ENCODE measurements at regions not wholly inside any gene's neighbourhood (a gene's known extent, or its start where the extent isn't known, plus 50 kb on each side); places are given as distances from the start of the nearest gene placed in this dataset.

DNA sequence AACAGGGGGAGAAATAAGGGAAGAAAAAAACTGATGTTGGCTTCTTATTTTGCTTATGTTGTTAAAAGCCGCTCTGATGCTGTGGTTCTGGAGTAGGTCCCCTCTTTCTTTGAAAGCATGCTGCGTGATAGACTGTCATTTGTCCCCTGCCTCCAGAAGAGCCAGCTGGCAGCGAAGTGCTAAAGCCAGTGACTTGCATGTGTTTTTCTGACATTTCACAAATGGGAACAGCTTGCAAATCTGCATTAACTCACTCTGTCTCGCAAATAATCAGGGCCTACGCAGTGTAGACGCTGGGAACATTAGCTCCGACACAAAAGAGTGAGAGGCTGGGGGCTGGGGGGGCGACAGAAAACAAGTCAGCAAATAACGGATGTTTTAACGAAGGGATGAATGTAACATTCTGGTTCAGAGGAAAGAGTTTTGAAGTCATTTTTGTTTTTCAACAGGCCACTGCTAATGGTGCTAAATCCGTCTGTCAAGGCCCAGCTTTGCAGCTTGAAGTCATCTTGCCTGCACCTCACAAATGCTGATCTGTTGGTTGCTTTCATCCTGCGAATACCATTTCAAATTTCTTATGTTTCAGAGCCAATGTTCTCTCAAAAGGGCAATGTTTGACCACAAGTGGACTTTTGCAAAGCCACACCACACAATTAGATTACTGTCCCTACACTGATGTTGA lies 68.8 kb upstream of the PIK3C3 start:
- Histone ChIP-seq H3K4me2 (ENCODE audit: low read length) (no peak overlapping the region), H3F3A (ENCODE audit: low read length, unreplicated experiment) (no peaks in the 10 kb centered on the region), H3K27ac (ENCODE audit: low read length) (no peak overlapping the region), H3K9me3 (ENCODE audit: low read length) (no peaks in the 10 kb centered on the region), H4K20me1 (ENCODE audit: low read length) (no peaks in the 10 kb centered on the region), H3K79me2 (ENCODE audit: low read length) (no peaks in the 10 kb centered on the region), H3K9ac (ENCODE audit: low read length) (no peak overlapping the region), H3K27me3 (ENCODE audit: low read length) (no peaks in the 10 kb centered on the region), H3K36me3 (ENCODE audit: low read depth, low read length) (no peaks in the 10 kb centered on the region), H3K4me3 (ENCODE audit: low read length) (no peak overlapping the region), H3K4me1 (ENCODE audit: insufficient read depth, low read length) (no peaks in the 10 kb centered on the region), H2AFZ (ENCODE audit: low read length) (no peak overlapping the region), H3K9me2 (replicated peaks; ENCODE audit: low read length) (no peaks in the 10 kb centered on the region)
- ATAC-seq (no peak), DNase-seq (no peak)
- intact Hi-C loops (cut with micrococcal nuclease) = no loop called here
- BruUV-seq (replicated peaks) = no TSS peak
- ChIA-PET CTCF (no interaction called here), POLR2A (ENCODE audit: unreplicated experiment) (no interaction called here)
- TF ChIP-seq, protein P1, sequence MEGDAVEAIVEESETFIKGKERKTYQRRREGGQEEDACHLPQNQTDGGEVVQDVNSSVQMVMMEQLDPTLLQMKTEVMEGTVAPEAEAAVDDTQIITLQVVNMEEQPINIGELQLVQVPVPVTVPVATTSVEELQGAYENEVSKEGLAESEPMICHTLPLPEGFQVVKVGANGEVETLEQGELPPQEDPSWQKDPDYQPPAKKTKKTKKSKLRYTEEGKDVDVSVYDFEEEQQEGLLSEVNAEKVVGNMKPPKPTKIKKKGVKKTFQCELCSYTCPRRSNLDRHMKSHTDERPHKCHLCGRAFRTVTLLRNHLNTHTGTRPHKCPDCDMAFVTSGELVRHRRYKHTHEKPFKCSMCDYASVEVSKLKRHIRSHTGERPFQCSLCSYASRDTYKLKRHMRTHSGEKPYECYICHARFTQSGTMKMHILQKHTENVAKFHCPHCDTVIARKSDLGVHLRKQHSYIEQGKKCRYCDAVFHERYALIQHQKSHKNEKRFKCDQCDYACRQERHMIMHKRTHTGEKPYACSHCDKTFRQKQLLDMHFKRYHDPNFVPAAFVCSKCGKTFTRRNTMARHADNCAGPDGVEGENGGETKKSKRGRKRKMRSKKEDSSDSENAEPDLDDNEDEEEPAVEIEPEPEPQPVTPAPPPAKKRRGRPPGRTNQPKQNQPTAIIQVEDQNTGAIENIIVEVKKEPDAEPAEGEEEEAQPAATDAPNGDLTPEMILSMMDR (conservative IDR thresholded peaks at IDR 0.05; ENCODE audit: low read depth, low read length) = no peak
- TF ChIP-seq EZH2phosphoT487 (IDR thresholded peaks at IDR 0.05; ENCODE audit: borderline replicate concordance, low read length) (no peak), EZH2 (IDR thresholded peaks at IDR 0.05; ENCODE audit: low read length, unreplicated experiment) (no peak)

DNA sequence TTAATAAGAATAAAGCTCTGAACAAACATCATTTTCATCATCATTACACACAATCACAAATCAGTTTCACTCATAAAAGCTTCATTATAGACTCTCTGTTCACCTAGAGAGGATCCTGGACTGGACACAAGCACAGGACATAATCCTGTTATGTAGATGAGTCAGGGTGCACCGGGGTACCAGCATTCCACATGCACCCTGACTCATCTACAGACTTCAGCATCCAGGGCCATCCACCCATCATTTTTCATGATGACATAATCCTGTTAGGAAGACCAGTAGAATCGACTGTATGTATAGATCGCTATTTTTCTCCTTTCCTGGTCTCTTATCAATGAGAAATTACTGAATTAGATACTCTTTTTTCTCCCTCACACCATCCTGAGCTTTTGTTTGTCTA lies 73.7 kb upstream of the PIK3C3 start:
- DNase-seq = peak; percentile 40
- Histone ChIP-seq H3K79me2 (ENCODE audit: low read length) (no peaks in the 10 kb centered on the region), H3K4me3 (ENCODE audit: low read length) (no peak overlapping the region), H3K9ac (ENCODE audit: low read length) (no peak overlapping the region), H3K27ac (ENCODE audit: low read length) (no peak overlapping the region), H3K4me1 (ENCODE audit: insufficient read depth, low read length) (no peaks in the 10 kb centered on the region), H3K9me3 (ENCODE audit: low read length) (no peaks in the 10 kb centered on the region), H3K36me3 (ENCODE audit: low read depth, low read length) (no peaks in the 10 kb centered on the region), H3F3A (ENCODE audit: low read length, unreplicated experiment) (no peaks in the 10 kb centered on the region), H3K9me2 (replicated peaks; ENCODE audit: low read length) (no peaks in the 10 kb centered on the region), H4K20me1 (ENCODE audit: low read length) (no peaks in the 10 kb centered on the region), H3K4me2 (ENCODE audit: low read length) (no peak overlapping the region), H3K27me3 (ENCODE audit: low read length) (no peaks in the 10 kb centered on the region), H2AFZ (ENCODE audit: low read length) (no peak overlapping the region)
- ChIA-PET CTCF (no interaction called here), POLR2A (ENCODE audit: unreplicated experiment) (no interaction called here)
- BruUV-seq (replicated peaks) = no TSS peak
- no peak for ATAC-seq
- intact Hi-C loops (cut with micrococcal nuclease) = no loop called here
- TF ChIP-seq, protein P1 (conservative IDR thresholded peaks at IDR 0.05; ENCODE audit: low read depth, low read length) = no peak
- no peak for TF ChIP-seq EZH2phosphoT487 (IDR thresholded peaks at IDR 0.05; ENCODE audit: borderline replicate concordance, low read length)
- TF ChIP-seq EZH2 (IDR thresholded peaks at IDR 0.05; ENCODE audit: low read length, unreplicated experiment) = no peak

DNA sequence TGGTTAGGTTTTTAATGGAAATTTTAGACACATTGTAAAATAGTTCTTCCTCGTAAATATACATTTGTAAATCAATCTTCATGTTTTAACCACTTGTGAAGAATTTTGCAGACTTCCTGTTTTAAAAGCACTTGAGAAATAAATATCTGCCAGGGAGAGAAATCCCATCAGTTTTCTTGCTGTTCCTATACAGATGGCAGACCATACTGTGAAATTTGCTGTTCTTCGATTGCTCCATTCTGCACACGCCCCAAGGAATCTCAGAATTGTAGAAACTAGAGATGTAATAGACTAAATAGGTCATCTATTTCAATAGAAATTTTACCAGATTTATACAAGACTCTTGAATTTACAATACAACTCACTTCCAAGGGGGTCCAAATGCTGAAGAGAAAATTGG lies 75.8 kb upstream of the PIK3C3 start:
- Histone ChIP-seq H4K20me1 (ENCODE audit: low read length) (no peaks in the 10 kb centered on the region), H3K4me3 (ENCODE audit: low read length) (no peak overlapping the region), H3K9me3 (ENCODE audit: low read length) (no peaks in the 10 kb centered on the region), H3K27me3 (ENCODE audit: low read length) (no peaks in the 10 kb centered on the region), H3K36me3 (ENCODE audit: low read depth, low read length) (no peaks in the 10 kb centered on the region), H3K9me2 (replicated peaks; ENCODE audit: low read length) (no peaks in the 10 kb centered on the region), H3K27ac (ENCODE audit: low read length) (no peak overlapping the region), H3K4me2 (ENCODE audit: low read length) (no peak overlapping the region), H3K4me1 (ENCODE audit: insufficient read depth, low read length) (peaks cover 14% of the 10 kb centered on the region), H2AFZ (ENCODE audit: low read length) (no peak overlapping the region), H3K79me2 (ENCODE audit: low read length) (no peaks in the 10 kb centered on the region), H3F3A (ENCODE audit: low read length, unreplicated experiment) (no peaks in the 10 kb centered on the region), H3K9ac (ENCODE audit: low read length) (no peak overlapping the region)
- DNase-seq (no peak), ATAC-seq (no peak)
- intact Hi-C loops (cut with micrococcal nuclease) = no loop called here
- ChIA-PET POLR2A (ENCODE audit: unreplicated experiment) (no interaction called here), CTCF (no interaction called here)
- no TSS peak for BruUV-seq (replicated peaks)
- no peak for TF ChIP-seq EZH2phosphoT487 (IDR thresholded peaks at IDR 0.05; ENCODE audit: borderline replicate concordance, low read length)
- no peak for TF ChIP-seq EZH2 (IDR thresholded peaks at IDR 0.05; ENCODE audit: low read length, unreplicated experiment)
- TF ChIP-seq, protein P1 (conservative IDR thresholded peaks at IDR 0.05; ENCODE audit: low read depth, low read length) = no peak
